ENCODE measurements at regions not wholly inside any gene's neighbourhood (a gene's known extent, or its start where the extent isn't known, plus 50 kb on each side); places are given as distances from the start of the nearest gene placed in this dataset.

GRCh38 chr17:12478311-12478710 lies 187.4 kb upstream of the MYOCD start:
- no peak for TF ChIP-seq CTCF (IDR thresholded peaks at IDR 0.05; ENCODE audit: insufficient read depth, low read depth, low read length, missing control alignments)
- DNase-seq (ENCODE audit: low read depth) = no peak

GRCh38 chr17:12485361-12485906 lies 180.3 kb upstream of the MYOCD start:
- no peak overlapping the region for H3K4me3 ChIP-seq (ENCODE audit: low read length)
- peak; percentile 1 for DNase-seq (ENCODE audit: low read depth)
- no peak for TF ChIP-seq CTCF (IDR thresholded peaks at IDR 0.05; ENCODE audit: insufficient read depth, low read depth, low read length, missing control alignments)

More at GRCh38 chr17:12478311-12478710, 187.4 kb upstream of the MYOCD start:
- no peak overlapping the region for H3K4me3 ChIP-seq (ENCODE audit: low read length)

- no peak for TF ChIP-seq CTCF (IDR thresholded peaks at IDR 0.05; ENCODE audit: insufficient read depth, low read depth, low read length, missing control alignments)
- no peak for DNase-seq (ENCODE audit: low read depth)
- H3K4me3 ChIP-seq (ENCODE audit: low read length) = no peak overlapping the region
Observed at GRCh38 chr17:12489325-12489724, 176.4 kb upstream of the MYOCD start.

- DNase-seq (ENCODE audit: low read depth) = no peak
Observed at GRCh38 chr17:12492450-12492849, 173.2 kb upstream of the MYOCD start.

GRCh38 chr17:12505866-12506265 lies 159.8 kb upstream of the MYOCD start:
- no peak for TF ChIP-seq CTCF (IDR thresholded peaks at IDR 0.05; ENCODE audit: insufficient read depth, low read depth, low read length, missing control alignments)
- DNase-seq (ENCODE audit: low read depth) = no peak
- H3K4me3 ChIP-seq (ENCODE audit: low read length) = no peak overlapping the region

More at GRCh38 chr17:12492450-12492849, 173.2 kb upstream of the MYOCD start:
- H3K4me3 ChIP-seq (ENCODE audit: low read length) = no peak overlapping the region
- TF ChIP-seq CTCF (IDR thresholded peaks at IDR 0.05; ENCODE audit: insufficient read depth, low read depth, low read length, missing control alignments) = no peak

GRCh38 chr17:12507026-12507595 lies 158.6 kb upstream of the MYOCD start:
- DNase-seq (ENCODE audit: low read depth) = no peak
- no peak for TF ChIP-seq CTCF (IDR thresholded peaks at IDR 0.05; ENCODE audit: insufficient read depth, low read depth, low read length, missing control alignments)
- H3K4me3 ChIP-seq (ENCODE audit: low read length) = no peak overlapping the region

- no peak overlapping the region for H3K4me3 ChIP-seq (ENCODE audit: low read length)
- DNase-seq (ENCODE audit: low read depth) = no peak
- TF ChIP-seq CTCF (IDR thresholded peaks at IDR 0.05; ENCODE audit: insufficient read depth, low read depth, low read length, missing control alignments) = no peak
Observed at GRCh38 chr17:12509801-12510200, 155.9 kb upstream of the MYOCD start.

Measured in epithelial cell of esophagus (primary cell).